Brain pericyte (primary cell): ENCODE measurements at regions not wholly inside any gene's neighbourhood (a gene's known extent, or its start where the extent isn't known, plus 50 kb on each side); places are given as distances from the start of the nearest gene placed in this dataset.

Source experiments
- DNase-seq: peaks from one replicate; pipeline ENCODE4 v3.0.0-alpha.2; 2012; ENCODE audit warnings: low read depth, low spot score

- DNase-seq, result no peak
Measured at GRCh38 chr5:68534131-68534940, 318.8 kb downstream of the PIK3R1 start.

GRCh38 chr5:68534956-68535520 is 319.5 kb downstream of the PIK3R1 start:
- no peak for DNase-seq

GRCh38 chr5:68538814-68539420 is 323.4 kb downstream of the PIK3R1 start:
- no peak for DNase-seq

- DNase-seq, result no peak
Measured at GRCh38 chr5:68540798-68541590, 325.4 kb downstream of the PIK3R1 start.

- no peak for DNase-seq
Measured at GRCh38 chr5:68542207-68542606, 326.7 kb downstream of the PIK3R1 start.

- DNase-seq, result no peak
Measured at GRCh38 chr5:68543212-68543611, 327.7 kb downstream of the PIK3R1 start.

GRCh38 chr5:68544091-68544647 is 328.6 kb downstream of the PIK3R1 start:
- no peak for DNase-seq

GRCh38 chr5:68544648-68545552 is 329.3 kb downstream of the PIK3R1 start:
- no peak for DNase-seq

- DNase-seq, result no peak
Measured at GRCh38 chr5:68545636-68546295, 330.2 kb downstream of the PIK3R1 start.

- no peak for DNase-seq
Measured at GRCh38 chr5:68547056-68547455, 331.5 kb downstream of the PIK3R1 start.

GRCh38 chr5:68547622-68548021 is 332.1 kb downstream of the PIK3R1 start:
- no peak for DNase-seq

- no peak for DNase-seq
Measured at GRCh38 chr5:68548959-68549676, 333.6 kb downstream of the PIK3R1 start.

GRCh38 chr5:68550015-68550414 is 334.5 kb downstream of the PIK3R1 start:
- DNase-seq, result no peak

- no peak for DNase-seq
Measured at GRCh38 chr5:68551436-68551835, 335.9 kb downstream of the PIK3R1 start.

GRCh38 chr5:68554571-68555279 is 339.2 kb downstream of the PIK3R1 start:
- DNase-seq, result no peak

- DNase-seq, result no peak
Measured at GRCh38 chr5:68555907-68556681, 340.5 kb downstream of the PIK3R1 start.

- DNase-seq, result no peak
Measured at GRCh38 chr5:68557162-68557936, 341.8 kb downstream of the PIK3R1 start.
